MM.1S (cell line): ENCODE measurements at regions not wholly inside any gene's neighbourhood (a gene's known extent, or its start where the extent isn't known, plus 50 kb on each side); places are given as distances from the start of the nearest gene placed in this dataset.

Experiments used
- DNase-seq: peaks from one replicate; pipeline ENCODE4 v3.0.0-alpha.2; 2015
- H2AFZ ChIP-seq: fragments of 300-600 bp; sonication (generic); 2 replicates; pipeline ENCODE4 v1.6.0; 2016; ENCODE audit warnings: antibody characterized with exemption, low read length
- H3F3A ChIP-seq: fragments of 300-600 bp; sonication (generic); 2 replicates; pipeline ENCODE4 v1.6.1; 2016; ENCODE audit warnings: mild to moderate bottlenecking, antibody characterized with exemption, low read length, moderate library complexity, mixed read lengths; ENCODE audit not compliant: insufficient read depth
- H3K27ac ChIP-seq: fragments of 300-600 bp; sonication (generic); 2 replicates; pipeline ENCODE4 v1.5.1; 2016; ENCODE audit warnings: mild to moderate bottlenecking, low read length
- H3K27me3 ChIP-seq: fragments of 300-600 bp; sonication (generic); replicated peaks from 2 replicates; pipeline ENCODE4 v1.6.0; 2016; ENCODE audit warnings: low read length; ENCODE audit not compliant: insufficient read depth
- H3K36me3 ChIP-seq: fragments of 300-600 bp; sonication (generic); replicated peaks from 2 replicates; pipeline ENCODE4 v1.6.1; 2016; ENCODE audit warnings: mild to moderate bottlenecking, low read length, mixed read lengths; ENCODE audit not compliant: insufficient read depth
- H3K4me1 ChIP-seq: fragments of 300-600 bp; sonication (generic); 2 replicates; pipeline ENCODE4 v1.6.1; 2016; ENCODE audit warnings: low read length, mixed read lengths
- H3K4me2 ChIP-seq: fragments of 300-600 bp; sonication (generic); 2 replicates; pipeline ENCODE4 v1.6.0; 2016; ENCODE audit warnings: low read depth, low read length
- H3K4me3 ChIP-seq: fragments of 300-600 bp; sonication (generic); 2 replicates; pipeline ENCODE4 v1.5.1; 2016; ENCODE audit warnings: low read length, mixed read lengths
- H3K79me2 ChIP-seq: fragments of 300-600 bp; sonication (generic); 2 replicates; pipeline ENCODE4 v1.6.1; 2016; ENCODE audit warnings: mixed run types, low read length, mixed read lengths
- H3K9ac ChIP-seq: fragments of 300-600 bp; sonication (generic); 2 replicates; pipeline ENCODE4 v1.6.1; 2016; ENCODE audit warnings: low read length, mixed read lengths
- H3K9me2 ChIP-seq: fragments of 300-600 bp; sonication (generic); replicated peaks from 2 replicates; pipeline ENCODE4 v1.6.1; 2016; ENCODE audit warnings: mild to moderate bottlenecking, low read length, mixed read lengths; ENCODE audit not compliant: insufficient read depth
- H3K9me3 ChIP-seq: fragments of 300-600 bp; sonication (generic); replicated peaks from 2 replicates; pipeline ENCODE4 v1.6.1; 2016; ENCODE audit warnings: mild to moderate bottlenecking, low read length, mixed read lengths; ENCODE audit not compliant: insufficient read depth
- H4K20me1 ChIP-seq: fragments of 300-600 bp; sonication (generic); 2 replicates; pipeline ENCODE4 v1.6.1; 2016; ENCODE audit warnings: mild to moderate bottlenecking, low read length, moderate library complexity, mixed read lengths; ENCODE audit not compliant: insufficient read depth
- CTCF ChIP-seq: fragments of 300-600 bp; sonication (generic); IDR thresholded peaks from 2 replicates; pipeline ENCODE4 v1.5.1; 2016; ENCODE audit warnings: antibody characterized with exemption, low read length, mixed read lengths
- EZH2 ChIP-seq: fragments of 300-600 bp; sonication (generic); optimal IDR thresholded peaks from 2 replicates; pipeline ENCODE3; 2017; ENCODE audit warnings: low read depth, mild to moderate bottlenecking, antibody characterized with exemption, low read length, mixed read lengths
- EZH2phosphoT487 ChIP-seq: fragments of 300-600 bp; sonication (generic); IDR thresholded peaks from 2 replicates; pipeline ENCODE4 v1.6.1; 2018; ENCODE audit warnings: antibody characterized with exemption, low read length

GRCh38 chr10:33550811-33551210 lies 216.3 kb upstream of the NRP1 start:
- no peaks in the 10 kb centered on the region for H3K9me2 ChIP-seq
- no peaks in the 10 kb centered on the region for H3K79me2 ChIP-seq
- no peaks in the 10 kb centered on the region for H3F3A ChIP-seq
- no peak overlapping the region for H3K27ac ChIP-seq
- H2AFZ ChIP-seq: no peak overlapping the region
- no peaks in the 10 kb centered on the region for H4K20me1 ChIP-seq
- H3K36me3 ChIP-seq: no peaks in the 10 kb centered on the region
- no peaks in the 10 kb centered on the region for H3K4me1 ChIP-seq
- no peaks in the 10 kb centered on the region for H3K9me3 ChIP-seq
- DNase-seq: no peak
- H3K9ac ChIP-seq: no peak overlapping the region
- TF ChIP-seq CTCF (no peak), EZH2phosphoT487 (no peak), EZH2 (no peak)
- H3K27me3 ChIP-seq: no peaks in the 10 kb centered on the region
- H3K4me3 ChIP-seq: no peak overlapping the region
- no peak overlapping the region for H3K4me2 ChIP-seq

- Histone ChIP-seq H4K20me1 (no peaks in the 10 kb centered on the region), H3K9me3 (no peaks in the 10 kb centered on the region), H3K79me2 (no peaks in the 10 kb centered on the region), H3K4me1 (no peaks in the 10 kb centered on the region), H3K4me3 (no peak overlapping the region), H2AFZ (no peak overlapping the region), H3K4me2 (no peak overlapping the region), H3F3A (no peaks in the 10 kb centered on the region), H3K27me3 (no peaks in the 10 kb centered on the region), H3K9me2 (no peaks in the 10 kb centered on the region), H3K27ac (no peak overlapping the region), H3K36me3 (no peaks in the 10 kb centered on the region), H3K9ac (no peak overlapping the region)
- DNase-seq: no peak
- no peak for TF ChIP-seq EZH2phosphoT487
- no peak for TF ChIP-seq EZH2
- TF ChIP-seq CTCF: no peak
Measured at GRCh38 chr10:33547976-33548375, 213.5 kb upstream of the NRP1 start.

GRCh38 chr10:33546031-33546430 lies 211.6 kb upstream of the NRP1 start:
- H3K4me2 ChIP-seq: no peak overlapping the region
- H3K4me1 ChIP-seq: no peaks in the 10 kb centered on the region
- H2AFZ ChIP-seq: no peak overlapping the region
- no peaks in the 10 kb centered on the region for H3K9me3 ChIP-seq
- TF ChIP-seq EZH2phosphoT487 (no peak), EZH2 (no peak), CTCF (no peak)
- no peak overlapping the region for H3K27ac ChIP-seq
- no peaks in the 10 kb centered on the region for H3F3A ChIP-seq
- no peak overlapping the region for H3K9ac ChIP-seq
- no peak overlapping the region for H3K4me3 ChIP-seq
- no peaks in the 10 kb centered on the region for H3K79me2 ChIP-seq
- no peaks in the 10 kb centered on the region for H3K36me3 ChIP-seq
- H3K9me2 ChIP-seq: no peaks in the 10 kb centered on the region
- no peaks in the 10 kb centered on the region for H4K20me1 ChIP-seq
- H3K27me3 ChIP-seq: no peaks in the 10 kb centered on the region
- no peak for DNase-seq
